Progenitor cell of endocrine pancreas (in vitro differentiated cells): ENCODE measurements at regions not wholly inside any gene's neighbourhood (a gene's known extent, or its start where the extent isn't known, plus 50 kb on each side); places are given as distances from the start of the nearest gene placed in this dataset.

ENCODE experiments used
- DNase-seq: peaks from one replicate; pipeline ENCODE4 v3.0.0; 2021; ENCODE audit warnings: low spot score; ENCODE audit not compliant: unreplicated experiment
- H3K27ac Mint-ChIP-seq: 2 replicates; pipeline ENCODE4 v1.8.0; 2021; ENCODE audit warnings: mild to moderate bottlenecking, moderate library complexity, mixed read lengths
- H3K27me3 Mint-ChIP-seq: 2 replicates; pipeline ENCODE4 v1.8.0; 2021; ENCODE audit warnings: mixed read lengths
- H3K36me3 Mint-ChIP-seq: 2 replicates; pipeline ENCODE4 v1.8.0; 2022; ENCODE audit warnings: mixed read lengths; ENCODE audit not compliant: insufficient read depth
- H3K4me1 Mint-ChIP-seq: 2 replicates; pipeline ENCODE4 v1.8.0; 2021; ENCODE audit warnings: low read depth, mixed read lengths
- H3K4me3 Mint-ChIP-seq: 2 replicates; pipeline ENCODE4 v1.8.0; 2021; ENCODE audit warnings: low read depth, mild to moderate bottlenecking, moderate library complexity, mixed read lengths
- H3K9me3 Mint-ChIP-seq: 2 replicates; pipeline ENCODE4 v1.8.0; 2021; ENCODE audit warnings: low read depth, mixed read lengths
- CTCF ChIP-seq: fragments of 200-600 bp; sonication (generic); IDR thresholded peaks from one replicate; pipeline ENCODE4 v1.5.0; 2021; ENCODE audit warnings: antibody characterized with exemption, mild to moderate bottlenecking; ENCODE audit not compliant: unreplicated experiment

- Mint-ChIP-seq H3K36me3 (no peaks in the 10 kb centered on the region), H3K9me3 (no peaks in the 10 kb centered on the region)
These were observed 1707.6 kb upstream of the SLC10A2 start for GRCh38 chr13:104773775-104774174.

GRCh38 chr13:104769545-104769944 is 1703.3 kb upstream of the SLC10A2 start:
- H3K4me1 Mint-ChIP-seq, result no peaks in the 10 kb centered on the region
- no peak overlapping the region for H3K27ac Mint-ChIP-seq
- DNase-seq, result no peak
- no peak overlapping the region for H3K4me3 Mint-ChIP-seq
- no peaks in the 10 kb centered on the region for H3K27me3 Mint-ChIP-seq
- H3K36me3 Mint-ChIP-seq, result no peaks in the 10 kb centered on the region
- no peaks in the 10 kb centered on the region for H3K9me3 Mint-ChIP-seq
- TF ChIP-seq CTCF, result no peak

More at GRCh38 chr13:104773775-104774174, 1707.6 kb upstream of the SLC10A2 start:
- H3K4me1 Mint-ChIP-seq, result no peaks in the 10 kb centered on the region
- DNase-seq, result no peak
- H3K27ac Mint-ChIP-seq, result no peak overlapping the region
- peak; percentile 61 for TF ChIP-seq CTCF
- no peaks in the 10 kb centered on the region for H3K27me3 Mint-ChIP-seq
- no peak overlapping the region for H3K4me3 Mint-ChIP-seq

DNA sequence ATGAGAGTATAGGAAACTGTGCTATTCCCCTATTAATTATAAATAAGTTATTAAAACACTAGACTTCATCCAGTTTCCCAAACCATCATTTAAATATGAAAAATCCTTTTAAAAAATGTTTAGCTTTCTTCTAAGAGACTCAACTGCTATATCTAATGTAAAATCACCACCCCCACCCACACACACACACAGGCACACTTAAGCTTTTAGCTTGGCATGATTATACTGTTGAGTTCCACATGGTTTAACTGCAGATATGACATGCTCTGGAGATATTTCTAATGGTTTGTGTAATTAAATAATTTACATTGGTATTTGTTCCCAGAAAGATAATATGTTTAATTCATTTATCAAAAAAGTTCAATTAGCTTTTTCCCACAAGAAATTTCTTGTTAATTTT is 1700.1 kb upstream of the SLC10A2 start:
- no peaks in the 10 kb centered on the region for H3K9me3 Mint-ChIP-seq
- no peaks in the 10 kb centered on the region for H3K4me1 Mint-ChIP-seq
- DNase-seq, result no peak
- no peak overlapping the region for H3K4me3 Mint-ChIP-seq
- H3K36me3 Mint-ChIP-seq, result no peaks in the 10 kb centered on the region
- no peaks in the 10 kb centered on the region for H3K27me3 Mint-ChIP-seq
- no peak overlapping the region for H3K27ac Mint-ChIP-seq
- TF ChIP-seq CTCF, result no peak

GRCh38 chr13:104764600-104764999 is 1698.4 kb upstream of the SLC10A2 start:
- Mint-ChIP-seq H3K36me3 (no peaks in the 10 kb centered on the region), H3K9me3 (no peaks in the 10 kb centered on the region), H3K4me3 (no peak overlapping the region), H3K27ac (no peak overlapping the region), H3K4me1 (no peaks in the 10 kb centered on the region), H3K27me3 (no peaks in the 10 kb centered on the region)
- no peak for DNase-seq
- no peak for TF ChIP-seq CTCF

DNA sequence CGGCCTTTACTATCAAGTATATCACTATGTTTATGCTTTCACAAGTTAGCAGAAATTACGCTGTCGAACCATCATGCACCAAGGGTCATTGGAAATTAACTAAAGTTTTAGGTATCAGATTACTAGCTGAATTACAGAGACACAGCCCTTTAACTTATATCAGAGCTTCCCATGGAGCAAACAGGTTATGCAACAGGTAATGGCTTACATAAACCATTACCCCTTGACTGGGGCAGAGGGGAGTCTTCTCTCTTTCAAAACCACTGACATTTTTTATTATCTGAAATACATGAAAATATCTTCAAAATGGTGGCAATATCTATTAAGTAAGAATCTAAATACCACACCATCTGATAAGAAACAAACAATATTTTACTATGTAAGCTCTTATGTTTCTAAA is 1692.9 kb upstream of the SLC10A2 start:
- H3K27me3 Mint-ChIP-seq, result no peaks in the 10 kb centered on the region
- no peak overlapping the region for H3K4me3 Mint-ChIP-seq
- H3K4me1 Mint-ChIP-seq, result no peaks in the 10 kb centered on the region
- no peak for DNase-seq
- no peak overlapping the region for H3K27ac Mint-ChIP-seq
- no peaks in the 10 kb centered on the region for H3K9me3 Mint-ChIP-seq
- no peaks in the 10 kb centered on the region for H3K36me3 Mint-ChIP-seq
- no peak for TF ChIP-seq CTCF
